Astrocyte of the cerebellum (primary cell): ENCODE measurements at regions not wholly inside any gene's neighbourhood (a gene's known extent, or its start where the extent isn't known, plus 50 kb on each side); places are given as distances from the start of the nearest gene placed in this dataset.
A peak's percentile ranks its signal among the peaks of the same experiment; 100 is the strongest.

ENCODE experiments used
- DNase-seq: peaks from one replicate; pipeline ENCODE4 v3.0.0-alpha.2; 2011; ENCODE audit warnings: low read depth
- H3K4me3 ChIP-seq: 2 replicates; pipeline ENCODE4 v1.5.1; 2011; ENCODE audit warnings: mild to moderate bottlenecking, low read depth, low read length, moderate library complexity
- in situ Hi-C: cut with HindIII; loops from 2 replicates; pipeline ENCODE4 v1.10.0; 2017; ENCODE audit warnings: low sequenced_read_pairs
- TF ChIP-seq, protein P1 (sequence below): IDR thresholded peaks from 2 replicates; pipeline ENCODE4 v1.5.1; 2012; ENCODE audit warnings: low read length, low read depth, moderate library complexity, mild to moderate bottlenecking; ENCODE audit errors: missing control alignments

GRCh38 chr10:94125856-94126255 lies 132.1 kb downstream of the PLCE1 start:
- DNase-seq: peak; percentile 40
- in situ Hi-C loops: no loop called here
- TF ChIP-seq, protein P1, sequence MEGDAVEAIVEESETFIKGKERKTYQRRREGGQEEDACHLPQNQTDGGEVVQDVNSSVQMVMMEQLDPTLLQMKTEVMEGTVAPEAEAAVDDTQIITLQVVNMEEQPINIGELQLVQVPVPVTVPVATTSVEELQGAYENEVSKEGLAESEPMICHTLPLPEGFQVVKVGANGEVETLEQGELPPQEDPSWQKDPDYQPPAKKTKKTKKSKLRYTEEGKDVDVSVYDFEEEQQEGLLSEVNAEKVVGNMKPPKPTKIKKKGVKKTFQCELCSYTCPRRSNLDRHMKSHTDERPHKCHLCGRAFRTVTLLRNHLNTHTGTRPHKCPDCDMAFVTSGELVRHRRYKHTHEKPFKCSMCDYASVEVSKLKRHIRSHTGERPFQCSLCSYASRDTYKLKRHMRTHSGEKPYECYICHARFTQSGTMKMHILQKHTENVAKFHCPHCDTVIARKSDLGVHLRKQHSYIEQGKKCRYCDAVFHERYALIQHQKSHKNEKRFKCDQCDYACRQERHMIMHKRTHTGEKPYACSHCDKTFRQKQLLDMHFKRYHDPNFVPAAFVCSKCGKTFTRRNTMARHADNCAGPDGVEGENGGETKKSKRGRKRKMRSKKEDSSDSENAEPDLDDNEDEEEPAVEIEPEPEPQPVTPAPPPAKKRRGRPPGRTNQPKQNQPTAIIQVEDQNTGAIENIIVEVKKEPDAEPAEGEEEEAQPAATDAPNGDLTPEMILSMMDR: no peak
- H3K4me3 ChIP-seq: no peak overlapping the region

DNA sequence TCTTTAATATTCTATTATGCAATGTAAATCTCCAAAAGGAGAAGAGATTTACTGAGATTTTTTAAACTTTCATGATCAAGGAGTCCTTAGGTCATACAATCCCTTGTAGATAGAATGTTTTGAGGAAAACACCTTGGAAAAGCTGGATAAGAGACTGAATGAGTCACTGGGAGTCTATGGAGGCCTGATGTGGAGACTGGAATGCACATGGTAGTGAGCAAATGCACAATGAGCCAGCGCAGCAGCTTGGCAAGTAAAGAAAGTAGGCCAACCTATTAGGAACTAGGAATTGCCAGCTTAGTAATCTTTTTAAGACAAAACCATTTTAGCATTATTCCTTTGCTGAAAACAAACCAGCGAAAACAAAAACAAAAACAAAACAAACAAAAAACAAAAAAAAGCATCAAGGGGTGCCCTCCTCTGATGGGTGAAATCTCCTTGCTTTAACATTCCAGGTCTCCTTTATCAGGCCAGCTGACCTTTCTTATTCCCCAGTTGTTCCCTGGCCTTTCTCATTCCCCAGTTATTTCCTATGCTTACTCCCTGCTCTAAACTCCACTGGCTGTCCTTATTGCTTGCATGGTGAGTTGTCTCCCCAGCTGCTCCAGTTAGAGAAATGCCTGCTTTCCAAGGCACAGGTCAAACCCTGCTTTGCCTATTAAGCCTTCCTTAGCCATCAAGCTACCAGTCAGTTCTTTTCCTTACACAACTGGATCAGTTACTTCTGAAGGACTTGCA lies 135.8 kb downstream of the PLCE1 start:
- TF ChIP-seq, protein P1: no peak
- H3K4me3 ChIP-seq: no peak overlapping the region
- in situ Hi-C loops: no loop called here
- peak; percentile 31 for DNase-seq

DNA sequence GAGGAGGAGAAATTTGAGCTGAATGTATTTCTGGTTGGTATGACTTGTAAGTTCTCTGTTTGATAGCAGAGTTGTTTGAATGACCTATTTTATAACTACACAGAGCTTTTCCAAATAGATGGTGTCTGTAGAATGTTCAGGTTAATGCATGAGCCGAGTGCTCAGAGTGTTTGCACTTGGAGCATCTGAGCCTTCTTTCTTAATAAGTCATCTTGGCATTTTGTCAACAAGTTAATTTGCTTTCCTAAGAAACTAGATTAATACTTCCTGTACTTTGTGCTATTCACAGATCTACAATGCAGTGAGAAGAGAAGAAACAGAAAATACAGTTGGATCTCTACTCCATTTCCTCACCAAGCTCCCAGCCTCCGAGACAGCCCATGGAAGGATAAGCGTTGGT lies 138.2 kb downstream of the PLCE1 start:
- in situ Hi-C loops: no loop called here
- no peak overlapping the region for H3K4me3 ChIP-seq
- DNase-seq: peak; percentile 62
- TF ChIP-seq, protein P1: no peak

DNA sequence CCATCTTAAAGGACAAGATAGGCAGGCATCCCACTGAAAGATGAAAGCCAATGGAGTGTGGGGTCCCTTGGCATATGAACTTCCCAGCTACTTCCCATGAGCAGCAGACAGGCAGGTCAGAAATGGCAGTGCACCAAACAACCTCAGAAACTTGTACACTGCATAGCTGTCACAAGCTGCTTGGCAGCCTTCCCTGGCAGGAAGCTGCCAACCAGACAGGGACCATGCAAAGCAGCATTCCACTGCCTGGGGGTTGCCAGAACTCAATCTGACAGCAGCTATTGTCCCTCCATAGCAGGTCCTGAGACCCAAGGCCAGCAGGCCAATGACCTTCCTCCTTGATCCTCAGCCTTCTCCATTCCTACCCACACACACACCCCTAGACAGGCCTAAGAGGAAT lies 139.5 kb downstream of the PLCE1 start:
- TF ChIP-seq, protein P1: no peak

DNA sequence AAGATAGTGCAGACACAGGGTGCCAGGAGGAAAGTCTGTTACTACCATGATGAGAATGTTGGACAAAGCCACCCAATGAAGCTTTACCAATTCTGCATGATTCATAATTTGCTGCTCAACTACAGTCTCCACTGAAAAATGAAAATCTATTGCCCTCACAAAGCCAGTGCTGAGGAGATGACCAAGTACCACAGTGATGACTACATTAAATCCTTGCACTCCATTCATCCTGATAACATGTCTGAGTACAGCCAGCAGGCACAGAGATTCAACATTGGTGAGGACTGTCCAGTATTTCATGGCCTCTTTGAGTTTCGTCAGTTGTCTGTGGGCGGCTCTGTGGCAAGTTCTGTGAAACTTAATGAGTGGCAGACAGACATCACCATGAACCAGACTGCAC lies 144.0 kb downstream of the PLCE1 start:
- TF ChIP-seq, protein P1: no peak
- no peak overlapping the region for H3K4me3 ChIP-seq
- DNase-seq: no peak
- in situ Hi-C loops: no loop called here

More for the DNA sequence above, 139.5 kb downstream of the PLCE1 start:
- in situ Hi-C loops: no loop called here
- H3K4me3 ChIP-seq: no peak overlapping the region
- DNase-seq: no peak

DNA sequence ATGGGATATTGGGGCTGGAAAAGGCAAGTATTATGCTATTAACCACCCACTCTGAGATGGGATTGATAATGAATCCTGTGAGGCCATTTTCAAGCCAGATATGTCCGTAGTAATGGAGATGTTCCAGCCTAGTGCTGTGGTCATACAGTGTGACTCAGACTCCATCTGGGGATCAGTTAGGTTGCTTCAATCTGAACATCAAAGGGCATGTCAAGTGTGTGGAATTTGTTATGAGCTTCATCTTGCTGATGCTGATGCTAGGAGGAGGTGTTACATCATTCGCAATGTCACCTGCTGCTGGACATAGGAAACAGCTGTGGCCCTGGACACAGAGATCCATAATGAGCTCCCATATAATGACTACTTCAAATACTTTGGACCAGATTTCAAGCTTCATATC lies 144.7 kb downstream of the PLCE1 start:
- H3K4me3 ChIP-seq: no peak overlapping the region
- in situ Hi-C loops: no loop called here
- TF ChIP-seq, protein P1: no peak
- DNase-seq: no peak
